K562 (cell line): ENCODE measurements at regions not wholly inside any gene's neighbourhood (a gene's known extent, or its start where the extent isn't known, plus 50 kb on each side); places are given as distances from the start of the nearest gene placed in this dataset.

ENCODE experiments used
- ADNP ChIP-seq: fragments of 200-800 bp; sonication (Bioruptor generic); IDR thresholded peaks from 2 replicates; pipeline ENCODE4 v1.6.1; 2016; ENCODE audit warnings: missing genetic modification characterization, missing compliant biosample characterization
- ASH1L ChIP-seq: fragments of 450-650 bp; IDR thresholded peaks from 2 replicates; pipeline ENCODE4 v1.6.1; 2018; ENCODE audit warnings: borderline replicate concordance, mild to moderate bottlenecking, low read depth; ENCODE audit not compliant: partially characterized antibody
- ELF1 ChIP-seq: fragments of 200-800 bp; sonication (Bioruptor generic); IDR thresholded peaks from 2 replicates; pipeline ENCODE4 v1.6.1; 2016; ENCODE audit warnings: missing genetic modification characterization, missing compliant biosample characterization
- ELF2 ChIP-seq: fragments of 250-450 bp; sonication (Bioruptor Pico); IDR thresholded peaks from 2 replicates; pipeline ENCODE4 v1.5.0; 2021; ENCODE audit warnings: mild to moderate bottlenecking
- ESRRA ChIP-seq: fragments of 450-650 bp; IDR thresholded peaks from 2 replicates; pipeline ENCODE4 v1.6.1; 2014; ENCODE audit warnings: low read depth, mild to moderate bottlenecking, moderate library complexity, borderline replicate concordance
- GATA2 ChIP-seq: sonication (generic); formaldehyde crosslinking; IDR thresholded peaks from 2 replicates; pipeline ENCODE4 v1.4.0; 2020; ENCODE audit warnings: mild to moderate bottlenecking, missing genetic modification reagents
- KDM2B ChIP-seq: fragments of 250-450 bp; sonication (Bioruptor Pico); IDR thresholded peaks from 2 replicates; pipeline ENCODE4 v1.8.0; 2021; ENCODE audit warnings: mild to moderate bottlenecking, moderate library complexity
- PHB ChIP-seq: fragments of 250-450 bp; sonication (Bioruptor Pico); IDR thresholded peaks from 2 replicates; pipeline ENCODE4 v1.5.0; 2021
- SAP30 ChIP-seq: fragments of 200-600 bp; sonication (generic); IDR thresholded peaks from 2 replicates; pipeline ENCODE4 v1.6.1; 2012; ENCODE audit warnings: borderline replicate concordance, low read depth, mild to moderate bottlenecking, moderate library complexity, low read length, control low read depth, inconsistent platforms; ENCODE audit not compliant: insufficient read depth, poor library complexity, severe bottlenecking
- TCFL5 ChIP-seq: fragments of 250-450 bp; sonication (Bioruptor Pico); conservative IDR thresholded peaks from 2 replicates; pipeline ENCODE4 v1.6.1; 2021; ENCODE audit warnings: mild to moderate bottlenecking, moderate library complexity, matching md5 sums
- ZNF146 ChIP-seq: IDR thresholded peaks from one replicate; pipeline ENCODE4 v1.6.1; 2018; ENCODE audit warnings: missing compliant biosample characterization; ENCODE audit not compliant: unreplicated experiment
- ZNF507 ChIP-seq: conservative IDR thresholded peaks from 2 replicates; pipeline ENCODE4 v1.6.1; 2017; ENCODE audit warnings: missing genetic modification characterization, missing compliant biosample characterization
- ZNF589 ChIP-seq: fragments of 200-800 bp; sonication (Bioruptor generic); IDR thresholded peaks from 2 replicates; pipeline ENCODE4 v1.6.1; 2016; ENCODE audit warnings: low read depth, missing genetic modification characterization, missing compliant biosample characterization
- ZNF696 ChIP-seq: fragments of 250-450 bp; sonication (Bioruptor Pico); conservative IDR thresholded peaks from 2 replicates; pipeline ENCODE4 v1.4.0; 2020; ENCODE audit warnings: mild to moderate bottlenecking, moderate library complexity
- ZNF780A ChIP-seq: fragments of 250-450 bp; sonication (Bioruptor Pico); IDR thresholded peaks from 2 replicates; pipeline ENCODE4 v1.5.0; 2021; ENCODE audit warnings: mild to moderate bottlenecking
- TF ChIP-seq, protein P1 (sequence below): fragments of 250-450 bp; sonication (Bioruptor Pico); IDR thresholded peaks from 2 replicates; pipeline ENCODE4 v1.4.0; 2020
- TF ChIP-seq, protein P2 (sequence below): fragments of 450-650 bp; conservative IDR thresholded peaks from 2 replicates; pipeline ENCODE4 v1.6.1; 2016; ENCODE audit warnings: missing genetic modification characterization, low read depth, mild to moderate bottlenecking, missing compliant biosample characterization, moderate library complexity
- TF ChIP-seq, protein P3 (sequence below): fragments of 200-800 bp; sonication (Bioruptor generic); IDR thresholded peaks from 2 replicates; pipeline ENCODE4 v1.6.1; 2017; ENCODE audit warnings: missing genetic modification characterization, missing compliant biosample characterization

DNA sequence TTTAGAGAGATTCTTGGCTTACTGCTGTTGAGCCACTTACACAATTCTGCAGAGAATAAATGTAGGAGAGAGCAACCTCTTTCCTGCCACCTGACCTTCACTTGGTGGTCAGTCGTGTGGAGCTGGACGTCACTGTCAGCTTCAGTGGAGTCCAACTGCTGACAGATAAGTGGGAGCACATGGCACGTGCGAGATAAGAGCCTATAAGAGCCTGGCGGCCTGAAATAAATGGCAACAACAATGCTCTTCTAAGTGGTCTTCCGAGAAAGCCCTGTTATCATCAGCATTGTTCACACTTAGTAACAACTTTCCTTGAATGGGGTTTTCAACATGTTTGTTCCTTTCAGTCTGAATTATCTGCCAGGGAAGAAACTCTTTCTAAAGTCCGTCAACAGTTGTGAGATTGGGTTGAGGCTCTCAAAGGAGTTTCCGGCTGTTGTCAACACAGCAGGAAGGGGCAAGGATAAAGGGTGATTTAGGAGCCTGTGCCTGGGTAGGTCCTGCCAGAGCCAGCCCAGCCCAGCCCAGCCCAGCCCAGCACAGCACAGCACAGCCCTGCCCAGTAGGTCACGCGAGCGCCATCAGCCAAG, 57.2 kb upstream of the RUNX1 start (continued):
- TF ChIP-seq ZNF780A (CRISPR knock-in tag) (no peak), ESRRA (peak; percentile 85), TCFL5 (CRISPR knock-in tag) (no peak), SAP30 (no peak), ZNF589 (peak; percentile 93), ZNF146 (CRISPR knock-in tag) (no peak), GATA2 (CRISPR knock-in tag) (peak; percentile 89), ZNF696 (CRISPR knock-in tag) (no peak), ASH1L (no peak), ADNP (tag) (peak; percentile 82; the same call in 1 of the 2 replicates), PHB (CRISPR knock-in tag) (no peak), KDM2B (CRISPR knock-in tag) (no peak), ELF1 (tag) (peak; percentile 19; the same call in 1 of the 2 replicates), ELF2 (CRISPR knock-in tag) (no peak), ZNF507 (tag) (no peak)
- TF ChIP-seq, protein P1, sequence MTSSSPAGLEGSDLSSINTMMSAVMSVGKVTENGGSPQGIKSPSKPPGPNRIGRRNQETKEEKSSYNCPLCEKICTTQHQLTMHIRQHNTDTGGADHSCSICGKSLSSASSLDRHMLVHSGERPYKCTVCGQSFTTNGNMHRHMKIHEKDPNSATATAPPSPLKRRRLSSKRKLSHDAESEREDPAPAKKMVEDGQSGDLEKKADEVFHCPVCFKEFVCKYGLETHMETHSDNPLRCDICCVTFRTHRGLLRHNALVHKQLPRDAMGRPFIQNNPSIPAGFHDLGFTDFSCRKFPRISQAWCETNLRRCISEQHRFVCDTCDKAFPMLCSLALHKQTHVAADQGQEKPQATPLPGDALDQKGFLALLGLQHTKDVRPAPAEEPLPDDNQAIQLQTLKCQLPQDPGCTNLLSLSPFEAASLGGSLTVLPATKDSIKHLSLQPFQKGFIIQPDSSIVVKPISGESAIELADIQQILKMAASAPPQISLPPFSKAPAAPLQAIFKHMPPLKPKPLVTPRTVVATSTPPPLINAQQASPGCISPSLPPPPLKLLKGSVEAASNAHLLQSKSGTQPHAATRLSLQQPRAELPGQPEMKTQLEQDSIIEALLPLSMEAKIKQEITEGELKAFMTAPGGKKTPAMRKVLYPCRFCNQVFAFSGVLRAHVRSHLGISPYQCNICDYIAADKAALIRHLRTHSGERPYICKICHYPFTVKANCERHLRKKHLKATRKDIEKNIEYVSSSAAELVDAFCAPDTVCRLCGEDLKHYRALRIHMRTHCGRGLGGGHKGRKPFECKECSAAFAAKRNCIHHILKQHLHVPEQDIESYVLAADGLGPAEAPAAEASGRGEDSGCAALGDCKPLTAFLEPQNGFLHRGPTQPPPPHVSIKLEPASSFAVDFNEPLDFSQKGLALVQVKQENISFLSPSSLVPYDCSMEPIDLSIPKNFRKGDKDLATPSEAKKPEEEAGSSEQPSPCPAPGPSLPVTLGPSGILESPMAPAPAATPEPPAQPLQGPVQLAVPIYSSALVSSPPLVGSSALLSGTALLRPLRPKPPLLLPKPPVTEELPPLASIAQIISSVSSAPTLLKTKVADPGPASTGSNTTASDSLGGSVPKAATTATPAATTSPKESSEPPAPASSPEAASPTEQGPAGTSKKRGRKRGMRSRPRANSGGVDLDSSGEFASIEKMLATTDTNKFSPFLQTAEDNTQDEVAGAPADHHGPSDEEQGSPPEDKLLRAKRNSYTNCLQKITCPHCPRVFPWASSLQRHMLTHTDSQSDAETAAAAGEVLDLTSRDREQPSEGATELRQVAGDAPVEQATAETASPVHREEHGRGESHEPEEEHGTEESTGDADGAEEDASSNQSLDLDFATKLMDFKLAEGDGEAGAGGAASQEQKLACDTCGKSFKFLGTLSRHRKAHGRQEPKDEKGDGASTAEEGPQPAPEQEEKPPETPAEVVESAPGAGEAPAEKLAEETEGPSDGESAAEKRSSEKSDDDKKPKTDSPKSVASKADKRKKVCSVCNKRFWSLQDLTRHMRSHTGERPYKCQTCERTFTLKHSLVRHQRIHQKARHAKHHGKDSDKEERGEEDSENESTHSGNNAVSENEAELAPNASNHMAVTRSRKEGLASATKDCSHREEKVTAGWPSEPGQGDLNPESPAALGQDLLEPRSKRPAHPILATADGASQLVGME, result 0 out of 2 replicates have a peak, but pooled peaks have one; percentile 45
- TF ChIP-seq, protein P2, sequence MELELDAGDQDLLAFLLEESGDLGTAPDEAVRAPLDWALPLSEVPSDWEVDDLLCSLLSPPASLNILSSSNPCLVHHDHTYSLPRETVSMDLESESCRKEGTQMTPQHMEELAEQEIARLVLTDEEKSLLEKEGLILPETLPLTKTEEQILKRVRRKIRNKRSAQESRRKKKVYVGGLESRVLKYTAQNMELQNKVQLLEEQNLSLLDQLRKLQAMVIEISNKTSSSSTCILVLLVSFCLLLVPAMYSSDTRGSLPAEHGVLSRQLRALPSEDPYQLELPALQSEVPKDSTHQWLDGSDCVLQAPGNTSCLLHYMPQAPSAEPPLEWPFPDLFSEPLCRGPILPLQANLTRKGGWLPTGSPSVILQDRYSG, result peak; percentile 86
- TF ChIP-seq, protein P3, sequence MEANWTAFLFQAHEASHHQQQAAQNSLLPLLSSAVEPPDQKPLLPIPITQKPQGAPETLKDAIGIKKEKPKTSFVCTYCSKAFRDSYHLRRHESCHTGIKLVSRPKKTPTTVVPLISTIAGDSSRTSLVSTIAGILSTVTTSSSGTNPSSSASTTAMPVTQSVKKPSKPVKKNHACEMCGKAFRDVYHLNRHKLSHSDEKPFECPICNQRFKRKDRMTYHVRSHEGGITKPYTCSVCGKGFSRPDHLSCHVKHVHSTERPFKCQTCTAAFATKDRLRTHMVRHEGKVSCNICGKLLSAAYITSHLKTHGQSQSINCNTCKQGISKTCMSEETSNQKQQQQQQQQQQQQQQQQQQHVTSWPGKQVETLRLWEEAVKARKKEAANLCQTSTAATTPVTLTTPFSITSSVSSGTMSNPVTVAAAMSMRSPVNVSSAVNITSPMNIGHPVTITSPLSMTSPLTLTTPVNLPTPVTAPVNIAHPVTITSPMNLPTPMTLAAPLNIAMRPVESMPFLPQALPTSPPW (CRISPR knock-in tag), result peak; percentile 36
